ENCODE measurements at regions not wholly inside any gene's neighbourhood (a gene's known extent, or its start where the extent isn't known, plus 50 kb on each side); places are given as distances from the start of the nearest gene placed in this dataset.
"Not testable (repeated sequence)": the region's sequence is repeated elsewhere in the genome, so short reads cannot be mapped to it uniquely, and the experiment has no call there.

- no peak for DNase-seq (ENCODE audit: low spot score)
Measured at GRCh38 chr10:6803427-6803783, 223.3 kb upstream of the PRKCQ start.

GRCh38 chr10:6802759-6803426 is 222.8 kb upstream of the PRKCQ start:
- no peak for DNase-seq (ENCODE audit: low spot score)

- no peak for DNase-seq (ENCODE audit: low spot score)
Measured at GRCh38 chr10:6796231-6796630, 216.2 kb upstream of the PRKCQ start.

- no peak for DNase-seq (ENCODE audit: low spot score)
Measured at GRCh38 chr10:6795541-6795940, 215.5 kb upstream of the PRKCQ start.

- not testable (repeated sequence) for DNase-seq (ENCODE audit: low spot score)
Measured at GRCh38 chr10:6794841-6795240, 214.8 kb upstream of the PRKCQ start.

- no peak for DNase-seq (ENCODE audit: low spot score)
Measured at GRCh38 chr10:6794441-6794840, 214.4 kb upstream of the PRKCQ start.

- no peak for DNase-seq (ENCODE audit: low spot score)
Measured at GRCh38 chr10:6788731-6789130, 208.7 kb upstream of the PRKCQ start.

GRCh38 chr10:6788231-6788630 is 208.2 kb upstream of the PRKCQ start:
- DNase-seq (ENCODE audit: low spot score): no peak

- DNase-seq (ENCODE audit: low spot score): no peak
Measured at GRCh38 chr10:6787718-6788117, 207.6 kb upstream of the PRKCQ start.

GRCh38 chr10:6787091-6787490 is 207.0 kb upstream of the PRKCQ start:
- DNase-seq (ENCODE audit: low spot score): no peak

- DNase-seq (ENCODE audit: low spot score): no peak
Measured at GRCh38 chr10:6786579-6787031, 206.5 kb upstream of the PRKCQ start.

GRCh38 chr10:6784429-6784828 is 204.4 kb upstream of the PRKCQ start:
- not testable (repeated sequence) for DNase-seq (ENCODE audit: low spot score)

GRCh38 chr10:6783471-6783870 is 203.4 kb upstream of the PRKCQ start:
- DNase-seq (ENCODE audit: low spot score): no peak

GRCh38 chr10:6782378-6782777 is 202.3 kb upstream of the PRKCQ start:
- DNase-seq (ENCODE audit: low spot score): no peak

GRCh38 chr10:6781133-6781770 is 201.2 kb upstream of the PRKCQ start:
- no peak for DNase-seq (ENCODE audit: low spot score)

GRCh38 chr10:6780008-6780677 is 200.1 kb upstream of the PRKCQ start:
- DNase-seq (ENCODE audit: low spot score): no peak

- DNase-seq (ENCODE audit: low spot score): no peak
Measured at GRCh38 chr10:6778992-6779701, 199.1 kb upstream of the PRKCQ start.

GRCh38 chr10:6776170-6776569 is 196.1 kb upstream of the PRKCQ start:
- no peak for DNase-seq (ENCODE audit: low spot score)

- no peak for DNase-seq (ENCODE audit: low spot score)
Measured at GRCh38 chr10:6774406-6774805, 194.3 kb upstream of the PRKCQ start.

- no peak for DNase-seq (ENCODE audit: low spot score)
Measured at GRCh38 chr10:6771331-6771730, 191.3 kb upstream of the PRKCQ start.

- DNase-seq (ENCODE audit: low spot score): no peak
Measured at GRCh38 chr10:6770846-6771245, 190.8 kb upstream of the PRKCQ start.

- no peak for DNase-seq (ENCODE audit: low spot score)
Measured at GRCh38 chr10:6769704-6770417, 189.8 kb upstream of the PRKCQ start.

Data from CD4-positive, alpha-beta T cell treated with Interleukin-6 at 100 ng/mL for 8 hours (primary cell).